GM19025 (cell line): ENCODE measurements at regions not wholly inside any gene's neighbourhood (a gene's known extent, or its start where the extent isn't known, plus 50 kb on each side); places are given as distances from the start of the nearest gene placed in this dataset.

Experiments used
- ATAC-seq: cut with Tn5 transposase; IDR thresholded peaks from one replicate; pipeline ENCODE4 v1.9.1; 2021; ENCODE audit warnings: mild to moderate bottlenecking, low read depth, moderate library complexity; ENCODE audit not compliant: unreplicated experiment

DNA sequence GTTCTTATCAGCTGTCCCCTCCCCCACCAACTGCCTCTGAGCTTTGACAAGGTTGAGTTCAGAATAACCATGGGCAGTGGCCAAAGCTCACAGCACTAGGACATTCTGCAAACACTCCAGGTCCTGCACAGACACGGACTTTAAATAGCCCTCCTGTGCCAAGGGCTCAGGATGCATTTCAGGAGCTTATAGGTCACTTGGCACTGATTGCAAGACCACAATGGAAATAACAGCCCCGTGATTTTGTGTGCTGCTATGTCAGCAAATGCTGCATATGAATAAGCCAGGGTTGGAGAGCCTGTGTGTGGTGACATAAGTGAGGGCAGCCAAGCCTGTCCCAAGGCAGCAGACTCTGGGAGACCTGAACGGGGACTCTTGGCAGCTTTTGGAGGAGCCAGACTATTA, 150.7 kb downstream of the DMRT2 start:
- ATAC-seq, result no peak

DNA sequence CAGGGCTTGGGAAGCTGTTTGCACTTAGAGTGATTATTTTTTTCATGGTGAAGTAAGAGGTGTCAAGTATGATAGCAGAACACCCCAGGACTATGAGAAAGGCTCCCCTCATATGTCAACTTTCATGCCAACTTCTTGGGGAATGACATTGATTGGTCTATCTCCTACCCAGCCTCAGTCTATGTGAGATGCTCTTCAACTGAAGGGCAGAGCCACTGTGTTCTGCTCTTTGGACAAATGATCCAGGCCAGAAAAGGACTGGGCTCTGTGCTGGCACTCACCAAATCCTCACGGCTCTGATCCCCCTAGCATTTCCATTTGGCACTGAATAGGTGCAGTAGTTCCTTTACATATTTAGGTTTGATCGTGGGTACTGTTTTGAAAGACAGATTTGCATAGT, 151.1 kb downstream of the DMRT2 start:
- ATAC-seq, result no peak

DNA sequence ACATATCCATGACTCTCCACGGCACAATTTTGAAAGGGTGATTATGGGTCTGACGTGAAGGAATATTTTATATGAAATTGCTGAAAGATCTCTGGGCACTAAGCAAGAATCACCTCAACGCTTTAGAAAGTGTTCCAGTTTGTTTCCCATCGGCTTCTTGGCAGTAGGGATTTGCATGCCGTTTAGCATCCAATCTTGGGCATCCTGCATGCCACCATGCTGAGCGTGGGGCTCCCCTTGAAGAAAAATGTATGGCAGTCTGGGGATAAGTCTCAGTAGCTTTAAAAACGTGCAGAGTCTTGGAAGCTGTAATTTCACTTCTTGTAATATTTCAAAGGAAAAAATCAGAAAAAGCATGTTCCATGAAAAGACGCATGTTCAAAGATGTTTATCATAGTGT, 151.7 kb downstream of the DMRT2 start:
- ATAC-seq, result no peak

DNA sequence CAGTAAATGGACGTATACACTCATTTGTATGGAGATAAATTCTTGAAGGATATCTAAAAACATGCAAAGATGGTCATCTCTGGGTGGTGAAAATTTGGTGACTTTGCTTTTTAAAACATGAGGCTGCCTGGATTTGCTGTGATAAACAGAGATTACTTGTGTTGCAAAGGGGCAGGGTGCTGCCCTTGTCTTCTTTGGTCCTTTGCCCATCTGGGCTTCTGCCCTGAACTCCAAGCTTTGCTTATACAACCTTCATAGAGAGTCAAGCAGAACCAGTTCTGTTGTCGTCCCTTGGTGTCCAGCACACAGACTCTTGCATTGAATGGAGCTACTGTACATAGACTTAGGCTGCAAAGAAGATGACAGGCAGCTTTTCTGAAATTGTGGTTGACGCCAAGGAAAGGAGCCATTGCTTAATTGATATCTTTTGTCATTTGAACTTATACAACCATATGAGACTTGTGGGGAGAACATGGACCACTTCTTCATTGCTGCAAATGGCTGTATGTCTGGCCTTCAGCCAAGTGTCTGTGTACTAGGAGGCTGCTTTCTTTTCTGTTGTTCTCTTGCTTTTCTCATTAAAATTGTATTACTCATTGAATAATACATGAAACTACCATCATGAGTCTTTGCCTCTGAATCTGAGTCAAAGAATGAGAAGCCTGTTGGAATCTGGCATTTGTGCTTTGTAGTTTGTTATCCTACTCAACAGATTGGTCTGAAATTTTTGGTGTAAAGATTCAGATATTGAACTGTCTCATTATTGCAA, 152.5 kb downstream of the DMRT2 start:
- ATAC-seq, result no peak

DNA sequence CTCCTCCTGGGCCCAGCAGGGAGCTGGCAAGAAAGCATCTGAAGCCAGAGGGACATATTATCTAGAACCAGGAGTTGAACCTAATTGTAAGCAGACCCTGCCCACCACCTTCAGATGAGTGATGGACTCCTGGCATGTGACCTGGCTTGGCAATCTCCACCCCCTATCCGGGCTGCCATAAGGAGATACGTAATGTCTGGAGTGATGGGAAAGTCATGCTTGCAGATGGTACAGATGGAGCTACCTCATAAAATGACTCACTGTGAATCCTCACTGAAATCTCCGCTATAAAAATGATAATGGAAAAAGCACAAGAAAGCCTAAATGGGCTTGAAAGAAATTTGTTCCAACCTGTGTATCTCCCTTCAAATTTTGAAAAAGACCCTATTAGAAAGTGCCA, 157.5 kb downstream of the DMRT2 start:
- no peak for ATAC-seq

DNA sequence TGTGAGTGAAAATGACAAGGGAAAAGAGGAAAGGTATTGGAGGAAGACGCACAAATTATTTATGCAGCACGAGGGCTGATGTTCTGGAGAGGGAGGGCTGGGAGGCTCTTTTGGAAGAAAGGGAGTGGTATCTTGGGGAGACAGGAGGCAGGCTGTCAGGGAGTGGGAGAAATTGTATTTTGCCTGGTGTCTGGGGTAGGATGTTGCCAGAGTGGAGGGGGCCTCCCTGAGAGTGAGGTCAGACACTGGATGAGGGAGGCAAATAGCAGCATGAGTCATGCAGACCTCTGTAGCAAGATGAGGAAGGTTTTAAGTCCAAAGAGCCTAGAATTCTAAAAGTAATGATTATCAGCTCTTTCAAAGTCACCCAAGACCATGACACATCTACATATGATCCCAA, 158.0 kb downstream of the DMRT2 start:
- ATAC-seq, result no peak

DNA sequence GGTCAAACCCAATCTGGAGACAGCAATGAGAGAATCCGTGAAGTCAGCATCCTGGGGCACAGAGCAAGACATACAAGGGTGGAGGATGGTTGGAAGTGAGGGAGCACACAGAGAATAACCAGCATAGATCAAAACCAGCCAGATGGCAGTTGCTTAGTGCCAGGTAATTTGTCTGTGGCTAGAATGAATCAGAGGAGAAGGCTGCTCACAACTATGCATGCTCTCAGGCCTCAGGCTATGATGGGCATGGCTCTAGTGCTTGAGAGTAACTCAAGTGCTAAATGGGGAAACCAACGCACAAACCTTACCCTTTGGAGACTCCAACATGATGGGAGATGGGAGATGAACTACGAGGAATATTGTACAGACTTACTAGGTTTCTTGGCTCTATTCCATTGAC, 160.8 kb downstream of the DMRT2 start:
- no peak for ATAC-seq

DNA sequence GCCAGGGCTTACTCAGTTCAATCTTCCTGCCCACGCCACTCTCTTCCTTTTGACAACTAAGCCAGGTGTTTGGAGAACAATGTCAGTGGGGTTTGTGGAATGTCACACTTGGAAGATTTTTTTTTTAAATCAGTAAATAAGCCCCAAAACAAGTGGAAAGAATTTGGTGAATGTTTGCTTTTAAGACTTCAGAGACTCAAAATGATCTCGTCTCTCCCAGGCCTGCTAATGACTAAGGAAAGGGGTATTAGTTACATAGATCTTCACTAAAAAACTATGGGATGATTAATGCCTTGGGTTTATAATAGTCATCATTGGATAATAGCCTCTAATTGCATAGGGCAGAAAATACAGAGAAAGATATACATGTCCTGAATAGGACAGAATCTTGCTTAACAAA, 166.4 kb downstream of the DMRT2 start:
- no peak for ATAC-seq

DNA sequence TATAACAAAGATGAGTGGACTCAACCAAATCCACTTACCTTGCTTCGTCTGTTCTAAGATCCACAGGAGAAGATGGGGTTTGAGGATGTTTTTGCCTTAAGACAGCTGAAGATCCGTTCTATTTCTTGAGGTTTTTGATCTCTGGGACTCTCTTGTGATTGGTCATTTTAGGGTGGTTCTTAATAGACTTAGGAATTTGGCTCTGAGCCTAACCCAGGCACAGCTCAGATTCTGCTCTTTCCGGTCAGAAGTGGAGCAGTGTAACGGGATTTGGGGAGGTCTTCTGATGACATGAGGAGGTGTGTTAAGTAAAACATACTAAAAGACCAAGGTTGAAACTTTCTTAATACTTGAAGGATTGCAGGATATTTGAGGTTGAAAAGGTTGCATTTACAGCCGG, 166.9 kb downstream of the DMRT2 start:
- no peak for ATAC-seq

DNA sequence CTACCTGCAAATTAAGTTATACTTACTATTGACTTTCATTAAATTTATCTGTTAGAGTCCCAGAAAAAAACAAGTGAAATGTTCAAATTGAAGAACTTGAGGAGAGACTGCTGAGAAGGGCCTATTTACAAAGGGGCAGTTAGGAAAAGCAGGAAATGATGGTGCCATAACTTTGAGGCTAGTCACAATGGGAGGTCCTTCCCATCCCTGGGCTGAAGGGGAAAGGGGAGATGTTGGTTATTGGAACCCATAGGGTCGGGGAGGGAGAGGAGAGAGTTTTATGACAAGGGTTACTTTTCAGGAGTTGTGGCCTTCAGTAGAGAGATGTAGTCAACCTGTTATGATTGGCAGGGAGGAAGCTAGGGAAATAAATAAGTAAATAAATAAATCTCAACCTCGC, 169.1 kb downstream of the DMRT2 start:
- ATAC-seq, result no peak

DNA sequence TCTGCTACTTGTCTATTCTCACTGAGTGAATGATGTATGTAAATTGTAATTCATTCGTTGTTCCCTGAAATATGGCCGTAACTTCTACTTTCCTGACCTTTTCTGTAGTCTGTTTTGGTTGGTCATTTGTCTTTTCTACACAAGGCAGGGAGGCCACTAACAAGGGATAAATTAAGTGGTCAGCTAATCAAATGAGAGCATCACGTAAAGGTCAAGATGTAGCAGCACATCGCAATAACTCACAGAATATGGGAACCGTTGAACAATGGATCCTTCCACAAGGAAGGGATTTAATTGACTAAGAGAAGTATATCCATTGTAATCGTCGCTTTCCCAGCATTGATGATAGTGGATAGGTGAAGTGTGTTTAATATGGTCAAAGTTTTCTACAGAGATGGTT, 171.1 kb downstream of the DMRT2 start:
- no peak for ATAC-seq

DNA sequence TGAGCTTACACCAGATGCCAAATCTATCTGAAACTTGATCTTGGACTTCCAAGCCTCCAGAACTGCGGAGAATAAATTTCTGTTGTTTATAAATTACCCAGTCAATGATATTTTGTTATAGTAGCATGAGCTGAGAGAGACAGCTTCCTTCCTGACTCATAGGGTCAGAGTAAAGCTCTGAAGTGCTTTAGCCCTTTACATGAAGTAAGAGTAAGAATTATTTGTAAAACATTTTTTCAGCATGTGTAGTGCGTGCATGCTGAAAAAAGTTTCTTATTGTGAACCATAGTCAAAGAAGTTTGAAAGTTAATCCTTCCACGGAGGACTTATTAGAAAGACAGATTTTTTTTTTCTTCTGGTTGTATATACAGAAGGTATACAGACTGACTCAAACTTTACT, 172.4 kb downstream of the DMRT2 start:
- no peak for ATAC-seq

DNA sequence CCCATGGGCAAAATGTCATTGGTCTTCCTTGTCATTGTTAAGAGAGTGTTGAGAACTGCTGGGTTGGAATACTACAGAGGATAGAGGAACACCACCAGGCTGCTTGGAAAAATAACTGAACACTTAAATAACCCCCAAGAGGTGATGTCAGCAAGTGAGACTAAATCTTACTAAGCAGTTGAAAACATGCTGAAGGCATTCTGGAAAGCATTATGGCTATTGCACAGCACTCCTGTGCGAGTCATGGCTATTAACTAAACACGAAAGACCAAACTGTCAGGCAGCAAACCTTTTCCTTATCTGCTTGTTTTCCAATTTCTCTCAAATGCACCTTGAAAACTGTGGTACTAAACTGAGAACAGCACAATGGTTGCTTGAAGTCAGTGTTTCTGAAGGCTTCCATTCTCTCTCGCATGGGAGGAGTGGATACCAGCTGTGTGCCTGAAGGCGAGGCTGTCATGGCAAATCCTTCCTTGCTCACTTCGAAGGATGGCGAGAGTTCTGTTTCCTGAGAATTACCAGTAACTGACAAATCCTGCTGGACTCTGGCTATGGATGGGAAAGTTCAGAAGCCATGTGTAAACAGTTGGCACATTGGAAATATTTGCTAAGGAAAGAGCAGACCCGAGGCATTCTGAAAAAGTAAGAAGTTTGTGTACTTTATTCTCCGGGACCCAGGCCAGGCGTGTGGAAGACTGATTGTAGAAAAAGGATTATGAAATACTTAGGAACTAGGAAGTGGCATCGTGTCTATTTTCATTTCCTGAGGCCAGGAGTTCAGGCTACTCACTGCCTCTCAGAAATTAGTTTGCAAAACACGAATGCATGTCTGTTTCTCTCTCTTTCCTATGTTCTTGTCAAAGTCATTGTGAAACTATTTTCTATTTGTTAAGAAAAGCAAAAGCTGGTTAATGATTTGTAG, 182.1 kb downstream of the DMRT2 start:
- no peak for ATAC-seq

DNA sequence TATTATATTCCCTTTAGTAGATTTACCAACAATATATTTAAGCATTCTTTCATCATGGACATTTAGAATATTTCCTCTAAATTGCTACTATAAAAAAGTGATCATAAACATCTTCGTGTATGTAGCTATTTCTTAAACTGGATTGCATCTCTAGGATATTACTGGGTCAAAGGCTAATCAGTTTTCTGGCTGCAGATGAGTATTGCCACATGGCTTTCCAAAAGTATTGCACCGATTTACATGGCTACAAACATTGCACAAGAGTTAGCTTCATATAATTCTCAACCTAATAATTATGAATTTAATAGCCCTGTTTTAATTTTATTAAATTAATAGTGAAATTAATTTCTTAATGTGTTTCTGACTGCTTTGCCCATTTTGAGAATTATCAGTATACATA, 183.4 kb downstream of the DMRT2 start:
- ATAC-seq, result no peak

DNA sequence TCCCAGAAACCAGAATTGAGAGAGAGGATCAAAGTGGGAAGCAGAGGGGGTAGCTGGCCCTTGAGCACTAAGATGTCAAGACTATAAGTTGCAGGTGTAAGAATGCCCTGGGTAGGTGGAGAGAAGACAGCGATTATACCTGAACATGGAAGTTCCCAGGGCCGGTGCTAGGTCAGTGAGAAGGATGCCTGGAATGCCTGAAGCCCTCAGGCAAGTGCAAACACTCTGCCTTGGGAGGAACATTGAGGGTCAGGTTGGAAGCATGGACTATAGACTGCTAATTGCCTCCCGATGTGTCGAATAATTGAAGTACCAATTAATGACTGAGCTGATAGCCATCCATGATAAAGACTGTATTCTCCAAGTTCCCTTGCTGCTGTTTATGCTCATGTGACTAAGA, 185.5 kb downstream of the DMRT2 start:
- no peak for ATAC-seq

DNA sequence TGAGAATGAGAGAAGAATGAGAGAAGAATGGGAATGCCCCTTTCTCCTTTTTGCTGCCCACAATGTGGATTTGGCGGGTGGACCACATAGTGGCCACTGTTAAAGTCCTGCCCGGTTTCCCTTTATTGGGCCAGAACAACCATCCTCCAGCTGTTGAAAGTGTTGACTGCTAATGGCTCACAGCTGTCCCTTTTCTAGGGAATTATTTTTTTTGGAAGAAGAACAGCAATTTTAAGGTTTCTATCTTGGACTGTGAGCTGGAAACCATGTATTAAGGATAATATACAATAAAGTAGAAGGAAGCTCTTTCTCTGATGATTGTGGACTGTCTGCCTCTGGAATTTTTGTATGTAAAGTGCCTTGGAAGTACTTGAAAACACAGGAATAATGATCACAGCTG, 185.9 kb downstream of the DMRT2 start:
- ATAC-seq, result no peak

DNA sequence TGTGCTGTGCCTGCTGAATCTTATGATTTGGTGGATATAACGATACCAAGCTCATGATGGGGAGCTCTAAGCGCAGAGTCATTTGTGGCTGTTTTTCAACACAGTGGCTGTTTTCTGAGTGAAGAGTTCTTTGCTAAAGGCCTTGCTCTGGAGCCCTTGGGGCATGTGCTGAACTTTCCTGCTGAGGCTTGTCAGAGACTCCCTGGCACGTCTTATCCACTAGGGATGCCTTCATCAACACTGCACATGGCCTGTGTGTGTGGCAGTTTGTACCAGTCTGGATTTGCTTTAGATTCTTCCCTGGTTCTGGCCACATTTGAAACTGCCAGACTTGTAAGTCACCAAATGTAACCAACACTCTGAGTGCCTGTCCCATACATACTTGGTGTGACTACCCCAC, 188.2 kb downstream of the DMRT2 start:
- ATAC-seq, result no peak

DNA sequence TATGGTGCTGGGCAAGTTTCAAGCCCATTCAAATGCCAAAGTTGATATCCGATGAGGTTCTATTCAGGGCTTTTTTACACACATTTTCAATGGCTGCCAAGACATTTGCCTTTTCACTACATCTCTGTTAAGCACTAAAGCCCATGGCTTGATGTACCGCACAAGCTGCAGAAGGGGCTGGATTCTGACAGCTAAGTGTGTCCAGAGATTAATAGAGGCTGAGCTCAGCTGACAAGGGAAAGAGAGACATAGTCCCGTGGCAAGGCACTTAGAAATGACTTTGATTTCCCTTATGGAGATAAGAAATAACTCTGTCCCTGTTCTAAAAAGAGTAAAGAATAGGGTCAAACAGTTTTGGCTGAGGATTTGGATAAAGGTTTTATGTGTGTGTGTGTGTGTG, 198.6 kb downstream of the DMRT2 start:
- no peak for ATAC-seq

DNA sequence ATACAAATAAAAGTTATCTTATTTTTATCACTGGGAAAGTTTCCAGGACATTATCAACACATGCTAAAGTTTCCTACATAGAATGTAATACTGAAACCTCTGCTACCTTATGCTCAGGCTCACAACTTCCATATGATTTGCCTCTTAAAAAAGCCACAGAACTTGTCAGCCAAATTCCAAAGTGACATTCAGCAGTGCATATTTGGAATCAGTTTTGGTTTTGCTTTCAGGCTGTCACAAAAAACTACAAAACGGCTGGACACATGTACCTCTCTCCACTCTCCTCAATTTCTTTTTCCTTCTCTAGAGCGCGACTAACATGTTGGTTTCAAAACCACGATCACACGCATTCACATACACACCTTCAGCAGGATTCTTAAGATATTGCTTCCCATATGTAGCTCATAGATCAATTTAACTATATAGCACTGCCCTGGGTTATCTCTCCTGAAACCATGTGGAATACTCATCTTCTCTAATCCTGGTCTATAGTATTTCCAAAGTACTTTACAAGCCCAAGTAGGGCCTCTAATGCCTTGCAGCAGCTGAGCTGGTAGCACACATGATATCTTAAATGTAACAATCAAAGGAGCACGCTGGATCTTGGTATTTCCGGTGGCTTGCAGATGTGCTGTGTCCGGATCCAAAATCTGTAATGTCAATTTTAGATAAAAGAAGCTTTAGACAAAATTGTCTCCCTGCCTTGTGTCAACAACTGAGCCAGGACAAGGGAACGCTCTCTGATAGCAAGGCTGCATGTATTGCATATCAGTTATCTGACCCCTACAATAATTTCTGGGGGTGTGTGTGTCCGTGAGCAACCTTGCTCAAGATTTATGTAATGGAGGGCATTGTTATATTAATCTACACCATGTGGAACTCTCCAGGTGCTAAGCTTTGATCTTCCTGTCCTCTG, 203.2 kb downstream of the DMRT2 start:
- no peak for ATAC-seq

DNA sequence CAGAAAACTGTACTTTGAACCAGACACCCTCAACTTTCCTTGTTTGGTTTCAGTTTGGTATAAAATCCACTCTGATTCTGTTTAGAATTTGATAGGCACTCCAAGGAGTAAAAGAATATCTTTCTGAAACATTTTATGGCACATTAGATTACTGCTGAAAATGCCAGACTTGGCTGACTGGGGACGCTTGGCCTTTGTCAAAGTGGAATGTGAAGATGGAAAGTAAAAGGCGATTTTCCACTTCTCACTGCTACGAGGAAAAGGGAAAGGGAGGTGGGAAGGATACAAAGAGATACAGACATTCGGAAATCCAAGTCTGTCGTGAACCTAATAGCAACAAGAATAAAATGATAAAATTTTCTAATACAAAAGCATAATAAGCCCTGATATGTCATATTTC, 203.9 kb downstream of the DMRT2 start:
- no peak for ATAC-seq

DNA sequence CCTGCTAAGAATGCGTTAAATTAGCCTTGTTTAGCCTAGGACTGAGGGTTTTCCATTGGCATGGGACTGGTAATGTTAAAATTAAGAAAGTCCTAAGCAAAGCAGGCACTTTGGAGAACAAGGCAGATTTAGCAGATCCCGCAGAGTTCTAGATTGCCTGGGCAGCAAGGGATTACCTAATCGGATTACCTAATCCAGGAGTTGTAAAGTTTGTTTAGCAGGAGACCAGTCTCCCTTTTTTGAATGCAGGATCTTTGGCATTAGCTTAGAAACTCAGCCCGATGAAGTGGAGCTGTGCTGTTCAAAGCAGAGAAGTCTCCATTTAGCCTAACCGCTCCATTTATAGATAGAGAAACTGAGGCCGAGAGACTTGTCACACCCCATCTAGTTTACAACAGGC, 206.0 kb downstream of the DMRT2 start:
- ATAC-seq, result no peak
